Peyer's patch (tissue), 4 donors: ENCODE measurements at regions not wholly inside any gene's neighbourhood (a gene's known extent, or its start where the extent isn't known, plus 50 kb on each side); places are given as distances from the start of the nearest gene placed in this dataset.

Experiments
- DNase-seq, 3 donors: peaks; one replicate each; pipeline ENCODE4 v3.0.0-alpha.2; 2017 to 2019
- H3K27ac ChIP-seq, 4 donors: fragments of 200-600 bp; sonication (generic); one replicate each; pipeline ENCODE4 v1.5.1; 2016 to 2019
- H3K27me3 ChIP-seq, 2 donors: fragments of 200-600 bp; sonication (generic); one replicate each; pipeline ENCODE4 v1.5.1; 2019
- H3K36me3 ChIP-seq, 3 donors: fragments of 200-600 bp; sonication (generic); one replicate each; pipeline ENCODE4 v1.5.1; 2016 to 2019
- H3K4me1 ChIP-seq, 4 donors: fragments of 200-600 bp; sonication (generic); one replicate each; pipeline ENCODE4 v1.5.1; 2016 to 2019
- H3K4me3 ChIP-seq, 4 donors: fragments of 200-600 bp; sonication (generic); 1 replicate in 3 of 4; 2 replicates in 1 of 4; pipeline ENCODE4 v1.5.1; 2016 to 2019; ENCODE audit warnings: mild to moderate bottlenecking in 1 of 4
- H3K9me3 ChIP-seq, 4 donors: fragments of 200-600 bp; sonication (generic); one replicate each; pipeline ENCODE4 v1.5.1; 2016 to 2019; ENCODE audit warnings: mild to moderate bottlenecking in 1 of 4
- POLR2A ChIP-seq, 2 donors: fragments of 450-650 bp; IDR thresholded peaks; one replicate each; pipeline ENCODE4 v1.5.1; 2017; ENCODE audit warnings: antibody characterized with exemption in 2 of 2, mild to moderate bottlenecking in 2 of 2, moderate library complexity in 2 of 2
- TF ChIP-seq, protein P1 (sequence below), 6 experiments: fragments of 450-650 bp in 4 of 6; fragments of 200-600 bp in 2 of 6; sonication (generic) in 1 of 6; IDR thresholded peaks; one replicate each; pipeline ENCODE4 v1.5.1; 2017 to 2019; ENCODE audit warnings: antibody characterized with exemption in 6 of 6, mild to moderate bottlenecking in 3 of 6, moderate library complexity in 1 of 6

- TF ChIP-seq POLR2A (IDR thresholded peaks at IDR 0.05) = no peak
- TF ChIP-seq, protein P1, sequence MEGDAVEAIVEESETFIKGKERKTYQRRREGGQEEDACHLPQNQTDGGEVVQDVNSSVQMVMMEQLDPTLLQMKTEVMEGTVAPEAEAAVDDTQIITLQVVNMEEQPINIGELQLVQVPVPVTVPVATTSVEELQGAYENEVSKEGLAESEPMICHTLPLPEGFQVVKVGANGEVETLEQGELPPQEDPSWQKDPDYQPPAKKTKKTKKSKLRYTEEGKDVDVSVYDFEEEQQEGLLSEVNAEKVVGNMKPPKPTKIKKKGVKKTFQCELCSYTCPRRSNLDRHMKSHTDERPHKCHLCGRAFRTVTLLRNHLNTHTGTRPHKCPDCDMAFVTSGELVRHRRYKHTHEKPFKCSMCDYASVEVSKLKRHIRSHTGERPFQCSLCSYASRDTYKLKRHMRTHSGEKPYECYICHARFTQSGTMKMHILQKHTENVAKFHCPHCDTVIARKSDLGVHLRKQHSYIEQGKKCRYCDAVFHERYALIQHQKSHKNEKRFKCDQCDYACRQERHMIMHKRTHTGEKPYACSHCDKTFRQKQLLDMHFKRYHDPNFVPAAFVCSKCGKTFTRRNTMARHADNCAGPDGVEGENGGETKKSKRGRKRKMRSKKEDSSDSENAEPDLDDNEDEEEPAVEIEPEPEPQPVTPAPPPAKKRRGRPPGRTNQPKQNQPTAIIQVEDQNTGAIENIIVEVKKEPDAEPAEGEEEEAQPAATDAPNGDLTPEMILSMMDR (IDR thresholded peaks at IDR 0.05) = no peak
- H3K4me3 ChIP-seq = no peak overlapping the region
- H3K27ac ChIP-seq = no peak overlapping the region
- H3K4me1 ChIP-seq = no peaks in the 10 kb centered on the region
- no peak for DNase-seq
- H3K9me3 ChIP-seq = no peaks in the 10 kb centered on the region
- H3K36me3 ChIP-seq = no peaks in the 10 kb centered on the region
- H3K27me3 ChIP-seq = no peaks in the 10 kb centered on the region
Observed at GRCh38 chr13:107582171-107582570, 633.2 kb downstream of the LIG4 start.

DNA sequence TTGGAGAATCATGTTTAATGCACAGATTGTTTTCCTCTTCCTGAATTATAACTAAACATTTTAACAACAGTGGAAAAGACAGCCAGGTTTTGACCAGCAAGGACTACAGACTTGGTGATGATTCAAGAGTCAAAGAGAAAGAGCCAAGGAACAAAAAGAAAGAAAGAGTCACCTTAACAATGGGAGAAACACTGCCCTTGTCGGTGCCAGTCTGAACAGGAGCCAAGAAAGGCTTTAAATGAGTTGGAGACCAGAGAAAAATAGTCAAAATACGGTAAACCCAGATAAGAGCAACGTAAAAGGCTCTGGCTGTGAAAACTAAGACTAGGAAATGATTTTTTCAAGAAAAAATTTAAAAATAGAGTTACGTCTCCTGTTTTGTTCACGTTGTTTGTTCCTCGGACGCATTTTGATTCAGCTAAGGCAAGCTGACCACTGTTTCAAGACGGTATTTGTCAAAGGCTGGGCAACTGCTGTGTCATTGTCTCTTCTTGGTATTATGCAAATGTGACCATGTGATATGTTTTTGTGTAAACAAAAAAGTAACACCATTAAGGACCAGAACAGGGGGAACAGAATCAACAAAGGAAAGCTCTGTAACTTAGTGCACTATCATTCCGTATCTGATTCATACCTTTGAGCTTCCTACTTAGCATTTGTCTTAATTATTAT lies 634.5 kb downstream of the LIG4 start:
- no peak for DNase-seq
- no peak for TF ChIP-seq POLR2A (IDR thresholded peaks at IDR 0.05)
- TF ChIP-seq, protein P1 (IDR thresholded peaks at IDR 0.05) = no peak
- no peaks in the 10 kb centered on the region for H3K4me1 ChIP-seq
- H3K27ac ChIP-seq = no peak overlapping the region
- no peaks in the 10 kb centered on the region for H3K36me3 ChIP-seq
- no peaks in the 10 kb centered on the region for H3K27me3 ChIP-seq
- no peak overlapping the region for H3K4me3 ChIP-seq
- no peaks in the 10 kb centered on the region for H3K9me3 ChIP-seq

DNA sequence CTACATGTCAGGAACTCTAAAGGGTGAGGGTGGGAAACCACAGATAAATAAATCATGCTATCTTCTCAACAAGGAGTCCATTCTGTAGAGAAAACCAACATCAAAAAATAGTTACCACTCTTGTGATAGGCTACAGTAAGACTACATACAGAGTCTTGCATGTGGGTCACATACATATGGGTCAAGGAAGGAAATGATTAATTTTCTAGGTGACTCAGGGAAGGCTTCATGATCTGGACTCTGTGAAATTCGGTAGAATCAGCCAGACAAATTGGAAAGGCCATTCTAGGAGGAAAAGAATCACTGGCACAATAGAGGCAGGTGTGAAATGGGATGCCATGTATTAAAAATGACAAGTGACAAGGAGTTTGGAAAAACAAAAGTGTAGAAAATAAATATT lies 638.9 kb downstream of the LIG4 start:
- no peak for DNase-seq
- Histone ChIP-seq H3K4me3 (no peak overlapping the region), H3K27ac (no peak overlapping the region), H3K4me1 (no peaks in the 10 kb centered on the region), H3K36me3 (no peaks in the 10 kb centered on the region), H3K9me3 (no peaks in the 10 kb centered on the region), H3K27me3 (no peaks in the 10 kb centered on the region)
- TF ChIP-seq, protein P1 (IDR thresholded peaks at IDR 0.05) = no peak
- TF ChIP-seq POLR2A (IDR thresholded peaks at IDR 0.05) = no peak

GRCh38 chr13:107574517-107575210 lies 640.7 kb downstream of the LIG4 start:
- Histone ChIP-seq H3K36me3 (no peaks in the 10 kb centered on the region), H3K4me3 (no peak overlapping the region), H3K9me3 (no peaks in the 10 kb centered on the region), H3K27ac (no peak overlapping the region), H3K27me3 (no peaks in the 10 kb centered on the region), H3K4me1 (no peaks in the 10 kb centered on the region)
- no peak for TF ChIP-seq POLR2A (IDR thresholded peaks at IDR 0.05)
- TF ChIP-seq, protein P1 (IDR thresholded peaks at IDR 0.05) = no peak
- no peak for DNase-seq

DNA sequence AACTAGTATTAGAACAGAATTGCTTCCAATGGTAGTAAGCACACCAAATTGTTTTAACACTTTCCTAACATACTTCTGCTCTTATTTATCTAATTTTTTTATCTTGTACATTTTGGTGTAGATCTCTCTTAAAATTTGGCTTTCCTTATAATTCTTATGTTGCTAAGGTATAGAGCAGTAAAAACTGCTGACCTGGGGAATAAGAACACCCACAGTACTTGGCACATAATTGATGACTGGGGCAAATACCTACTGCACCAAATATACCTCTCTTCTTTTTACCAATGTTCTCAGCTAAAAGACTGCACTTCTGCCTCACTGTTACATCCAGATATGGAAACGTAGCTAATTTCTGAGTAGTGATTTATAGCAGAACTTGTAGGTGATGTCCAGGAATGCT lies 642.2 kb downstream of the LIG4 start:
- H3K36me3 ChIP-seq = no peaks in the 10 kb centered on the region
- H3K9me3 ChIP-seq = no peaks in the 10 kb centered on the region
- no peaks in the 10 kb centered on the region for H3K4me1 ChIP-seq
- DNase-seq = no peak
- H3K4me3 ChIP-seq = no peak overlapping the region
- H3K27ac ChIP-seq = no peak overlapping the region
- no peaks in the 10 kb centered on the region for H3K27me3 ChIP-seq
- TF ChIP-seq, protein P1 (IDR thresholded peaks at IDR 0.05) = no peak
- no peak for TF ChIP-seq POLR2A (IDR thresholded peaks at IDR 0.05)
